Right cardiac atrium (tissue), 5 donors: ENCODE measurements at regions not wholly inside any gene's neighbourhood (a gene's known extent, or its start where the extent isn't known, plus 50 kb on each side); places are given as distances from the start of the nearest gene placed in this dataset.

ENCODE experiments used
- ATAC-seq, 2 donors: fragments of 200-7000 bp; cut with Tn5 transposase; one replicate each; pipeline versions ENCODE4 v1.8.0 to v1.9.1; 2020; ENCODE audit warnings: moderate library complexity in 2 of 2, mild to moderate bottlenecking in 1 of 2
- DNase-seq, 3 donors: peaks; one replicate each; pipeline ENCODE4 v3.0.0-alpha.2; 2020
- H3K27ac ChIP-seq: one replicate; pipeline ENCODE4 v1.5.1; 2013; ENCODE audit warnings: mild to moderate bottlenecking, low read length, control low read depth, moderate library complexity
- H3K27me3 ChIP-seq: one replicate; pipeline ENCODE4 v1.6.1; 2013; ENCODE audit not compliant: control insufficient read depth, insufficient read depth
- H3K4me1 ChIP-seq: one replicate; pipeline ENCODE4 v1.6.1; 2013; ENCODE audit warnings: low read length; ENCODE audit not compliant: control insufficient read depth, insufficient read depth
- H3K4me3 ChIP-seq: one replicate; pipeline ENCODE4 v1.5.1; 2013; ENCODE audit warnings: low read length, control low read depth
- H3K9me3 ChIP-seq: one replicate; pipeline ENCODE4 v1.6.1; 2013; ENCODE audit warnings: low read length; ENCODE audit not compliant: control insufficient read depth
- WGBS: extraction: QIAGEN DNeasy Blood & Tissue Kit; methylation state at CpG from one replicate; pipeline ENCODE4 v1.1.7; 2013; 5-methylcytosine and 5-hydroxymethylcytosine counted together
- intact Hi-C, 4 donors: fragments of 100-400 bp; cut with DNase I; formaldehyde crosslinking; loops; one replicate each; pipeline versions ENCODE4 v1.11.0 to v1.14.0; 2022 to 2023
- donor health status: healthy with polysubstance abuse.
- donor health status: DM: no; HTN: yes; CAD: no.
- donor health status: DM: no; HTN: no; CAD: no.
- donor health status: DM: no; HTN: yes; CAD: no; lungs with severe emphysema.
- donor health status: DM: yes; HTN: yes; CAD: no.

- Histone ChIP-seq H3K27me3 (no peaks in the 10 kb centered on the region), H3K27ac (no peak overlapping the region), H3K4me1 (no peaks in the 10 kb centered on the region), H3K9me3 (no peaks in the 10 kb centered on the region), H3K4me3 (no peak overlapping the region)
- DNase-seq = no peak
- intact Hi-C loops = no loop called here
- ATAC-seq = peak in 1 of 2 donors; percentile 25
- WGBS = 36% methylated on average over 6 of the region's 6 CpGs
Measured at GRCh38 chr1:18548643-18549042, 67.9 kb downstream of the KLHDC7A start.

- no peak for ATAC-seq
- Histone ChIP-seq H3K27ac (no peak overlapping the region), H3K9me3 (no peaks in the 10 kb centered on the region), H3K4me1 (no peaks in the 10 kb centered on the region), H3K27me3 (no peaks in the 10 kb centered on the region), H3K4me3 (no peak overlapping the region)
- DNase-seq = no peak
- intact Hi-C loops = no loop called here
- WGBS = 58% methylated on average over 10 of the region's 10 CpGs
Measured at GRCh38 chr1:18549106-18549505, 68.4 kb downstream of the KLHDC7A start.

- no peaks in the 10 kb centered on the region for H3K4me1 ChIP-seq
- WGBS = 76% methylated on average over 4 of the region's 4 CpGs
- H3K9me3 ChIP-seq = no peaks in the 10 kb centered on the region
- no peaks in the 10 kb centered on the region for H3K27me3 ChIP-seq
- DNase-seq = no peak
- intact Hi-C loops = no loop called here
- no peak overlapping the region for H3K27ac ChIP-seq
- H3K4me3 ChIP-seq = no peak overlapping the region
- ATAC-seq = no peak
Measured at GRCh38 chr1:18549906-18550305, 69.2 kb downstream of the KLHDC7A start.

- Histone ChIP-seq H3K9me3 (no peaks in the 10 kb centered on the region), H3K27ac (no peak overlapping the region), H3K27me3 (no peaks in the 10 kb centered on the region), H3K4me1 (no peaks in the 10 kb centered on the region), H3K4me3 (no peak overlapping the region)
- WGBS = 70% methylated on average over 9 of the region's 9 CpGs
- intact Hi-C loops = no loop called here
- DNase-seq (no peak), ATAC-seq (no peak)
Measured at GRCh38 chr1:18552631-18553030, 71.9 kb downstream of the KLHDC7A start.

GRCh38 chr1:18553388-18553787, 72.7 kb downstream of the KLHDC7A start:
- intact Hi-C loops = no loop called here
- DNase-seq (no peak), ATAC-seq (no peak)
- Histone ChIP-seq H3K27ac (no peak overlapping the region), H3K4me3 (no peak overlapping the region), H3K4me1 (no peaks in the 10 kb centered on the region), H3K27me3 (no peaks in the 10 kb centered on the region), H3K9me3 (no peaks in the 10 kb centered on the region)
- WGBS = 90% methylated on average over 11 of the region's 11 CpGs

GRCh38 chr1:18554099-18554498, 73.4 kb downstream of the KLHDC7A start:
- no peaks in the 10 kb centered on the region for H3K9me3 ChIP-seq
- 70% methylated on average over 5 of the region's 5 CpGs for WGBS
- DNase-seq (no peak), ATAC-seq (no peak)
- no peak overlapping the region for H3K27ac ChIP-seq
- intact Hi-C loops = no loop called here
- H3K27me3 ChIP-seq = no peaks in the 10 kb centered on the region
- H3K4me1 ChIP-seq = no peaks in the 10 kb centered on the region
- H3K4me3 ChIP-seq = no peak overlapping the region

GRCh38 chr1:18554597-18554996, 73.9 kb downstream of the KLHDC7A start:
- WGBS = 44% methylated on average over 7 of the region's 7 CpGs

GRCh38 chr1:18555036-18555435, 74.3 kb downstream of the KLHDC7A start:
- intact Hi-C loops = no loop called here

More at GRCh38 chr1:18554597-18554996, 73.9 kb downstream of the KLHDC7A start:
- intact Hi-C loops = no loop called here
- no peaks in the 10 kb centered on the region for H3K9me3 ChIP-seq
- ATAC-seq (no peak), DNase-seq (no peak)
- no peaks in the 10 kb centered on the region for H3K4me1 ChIP-seq
- H3K27ac ChIP-seq = no peak overlapping the region
- no peak overlapping the region for H3K4me3 ChIP-seq
- H3K27me3 ChIP-seq = no peaks in the 10 kb centered on the region

GRCh38 chr1:18556364-18556763, 74.3 kb upstream of the PAX7 start:
- intact Hi-C loops = no loop called here
- ATAC-seq (no peak), DNase-seq (no peak)
- no peak overlapping the region for H3K4me3 ChIP-seq
- H3K9me3 ChIP-seq = no peaks in the 10 kb centered on the region
- no peaks in the 10 kb centered on the region for H3K4me1 ChIP-seq
- 61% methylated on average over 4 of the region's 4 CpGs for WGBS
- H3K27ac ChIP-seq = no peak overlapping the region
- no peaks in the 10 kb centered on the region for H3K27me3 ChIP-seq

More at GRCh38 chr1:18555036-18555435, 74.3 kb downstream of the KLHDC7A start:
- no peaks in the 10 kb centered on the region for H3K9me3 ChIP-seq
- DNase-seq (no peak), ATAC-seq (no peak)
- H3K4me3 ChIP-seq = no peak overlapping the region
- no peak overlapping the region for H3K27ac ChIP-seq
- H3K4me1 ChIP-seq = no peaks in the 10 kb centered on the region
- 62% methylated on average over 5 of the region's 5 CpGs for WGBS
- H3K27me3 ChIP-seq = no peaks in the 10 kb centered on the region

- no peaks in the 10 kb centered on the region for H3K27me3 ChIP-seq
- H3K27ac ChIP-seq = no peak overlapping the region
- no peaks in the 10 kb centered on the region for H3K4me1 ChIP-seq
- no peaks in the 10 kb centered on the region for H3K9me3 ChIP-seq
- DNase-seq (peak in 2 of 3 donors; percentile 37 to 74), ATAC-seq (peak; percentile 66 to 71)
- WGBS = 6% methylated on average over 29 of the region's 29 CpGs
- H3K4me3 ChIP-seq = no peak overlapping the region
- intact Hi-C loops = no loop called here
Measured at GRCh38 chr1:18557621-18558465, 72.8 kb upstream of the PAX7 start.

GRCh38 chr1:18560692-18561091, 70.0 kb upstream of the PAX7 start:
- 61% methylated on average over 5 of the region's 5 CpGs for WGBS
- intact Hi-C loops = no loop called here

More at GRCh38 chr1:18560692-18561091, 70.0 kb upstream of the PAX7 start:
- no peaks in the 10 kb centered on the region for H3K27me3 ChIP-seq
- DNase-seq (no peak), ATAC-seq (no peak)
- no peak overlapping the region for H3K27ac ChIP-seq
- no peaks in the 10 kb centered on the region for H3K4me1 ChIP-seq
- H3K9me3 ChIP-seq = no peaks in the 10 kb centered on the region
- no peak overlapping the region for H3K4me3 ChIP-seq
